GM18519 (cell line): ENCODE measurements at regions not wholly inside any gene's neighbourhood (a gene's known extent, or its start where the extent isn't known, plus 50 kb on each side); places are given as distances from the start of the nearest gene placed in this dataset.
A peak's percentile ranks its signal among the peaks of the same experiment; 100 is the strongest.
"Not testable (repeated sequence)": the region's sequence is repeated elsewhere in the genome, so short reads cannot be mapped to it uniquely, and the experiment has no call there.

ENCODE experiments used
- ATAC-seq: cut with Tn5 transposase; IDR thresholded peaks from one replicate; pipeline ENCODE4 v1.9.1; 2021; ENCODE audit warnings: mild to moderate bottlenecking, moderate library complexity; ENCODE audit not compliant: unreplicated experiment, low FRiP score

DNA sequence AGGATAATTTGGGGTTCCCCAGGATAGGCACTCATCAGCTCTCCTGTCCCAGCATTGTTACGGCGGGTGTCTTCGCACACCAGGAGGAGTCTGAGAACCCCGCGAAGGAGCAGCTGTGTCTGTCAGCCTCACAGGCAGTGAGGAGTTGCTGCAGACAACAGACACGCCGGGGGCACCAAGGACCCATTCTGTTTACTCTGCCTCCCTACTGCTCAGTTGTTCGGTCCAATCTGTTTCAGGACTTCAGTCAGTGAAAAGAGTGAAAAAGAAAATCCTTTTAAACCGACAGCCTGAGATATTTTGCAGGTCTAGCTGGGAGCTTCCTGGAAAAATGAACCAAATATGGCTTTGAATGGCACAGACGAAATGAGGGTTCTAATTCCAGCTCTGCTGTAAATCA lies 288.4 kb downstream of the OMA1 start:
- no peak for ATAC-seq

DNA sequence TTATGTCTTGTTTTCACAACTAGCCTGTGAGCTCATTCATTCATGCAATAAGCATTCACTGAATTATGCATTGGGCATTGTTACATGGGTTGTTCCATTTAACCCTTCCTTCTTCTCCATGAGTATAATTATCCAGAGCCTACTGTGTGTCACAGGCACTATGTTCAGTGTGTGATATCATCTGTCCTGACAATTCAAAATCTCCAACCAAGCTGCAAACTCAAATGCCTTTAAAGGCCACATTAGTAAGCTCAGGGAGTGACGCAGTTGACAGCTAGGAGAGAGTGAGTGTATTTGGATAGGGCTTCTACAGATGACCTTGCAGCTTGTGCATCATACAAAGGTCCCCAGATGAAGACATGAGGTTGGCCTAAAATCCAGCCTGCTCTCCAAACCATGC lies 289.5 kb downstream of the OMA1 start:
- no peak for ATAC-seq

DNA sequence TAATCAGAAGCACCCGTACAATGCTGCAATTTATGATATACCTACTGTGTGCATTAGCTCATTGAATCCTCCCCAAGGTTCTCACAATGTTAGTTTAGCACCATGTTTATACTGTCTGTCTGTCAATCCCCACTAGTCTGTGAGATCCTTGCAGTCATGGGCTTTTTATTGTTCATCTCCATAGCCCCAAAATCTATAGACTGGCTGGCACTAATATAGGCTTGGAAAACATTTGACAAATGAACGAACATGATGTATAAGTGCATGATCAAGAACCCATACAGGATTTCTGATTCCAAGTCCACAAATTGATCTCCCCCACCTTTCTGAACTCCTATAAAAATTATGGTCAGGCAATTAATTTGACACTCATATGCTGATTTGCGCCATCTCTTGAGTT lies 290.0 kb downstream of the OMA1 start:
- ATAC-seq, result no peak

DNA sequence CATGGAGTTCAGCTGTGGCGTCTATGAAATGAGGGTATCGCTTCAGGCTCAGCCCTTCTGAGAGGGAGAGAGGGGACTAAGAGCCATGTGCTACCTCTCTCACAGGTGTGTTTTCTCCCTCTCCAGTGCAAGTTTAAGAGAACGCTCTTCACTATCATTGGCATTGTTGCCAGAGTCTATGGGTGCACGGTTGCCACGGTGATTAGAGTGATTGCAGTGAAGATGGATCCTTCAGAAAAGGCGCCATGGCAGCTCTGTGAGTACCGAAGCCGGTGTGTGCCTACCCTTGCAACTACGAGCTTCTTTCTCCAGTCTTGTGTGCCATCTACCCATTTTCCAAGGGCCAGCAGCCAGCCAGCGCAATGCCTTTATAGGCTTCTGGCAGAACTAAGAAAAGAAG lies 290.5 kb downstream of the OMA1 start:
- ATAC-seq, result no peak

DNA sequence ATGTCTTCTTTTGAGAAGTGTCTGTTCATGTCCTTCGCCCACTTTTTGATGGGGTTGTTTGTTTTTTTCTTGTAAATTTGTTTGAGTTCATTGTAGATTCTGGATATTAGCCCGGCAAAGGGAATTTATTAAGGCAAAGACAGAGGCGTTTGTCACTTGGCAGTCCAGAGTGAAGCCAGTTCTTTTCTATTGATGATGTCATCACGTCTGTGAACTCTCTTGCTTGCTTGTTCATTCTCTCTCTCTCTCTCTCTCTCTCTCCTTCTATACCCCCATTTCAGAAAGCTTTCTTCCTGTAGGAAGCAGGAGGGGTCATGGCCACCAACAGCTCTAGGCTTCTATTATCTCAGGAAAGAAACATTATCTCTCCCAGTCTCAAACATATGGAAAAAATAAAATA lies 291.3 kb downstream of the OMA1 start:
- no peak for ATAC-seq

DNA sequence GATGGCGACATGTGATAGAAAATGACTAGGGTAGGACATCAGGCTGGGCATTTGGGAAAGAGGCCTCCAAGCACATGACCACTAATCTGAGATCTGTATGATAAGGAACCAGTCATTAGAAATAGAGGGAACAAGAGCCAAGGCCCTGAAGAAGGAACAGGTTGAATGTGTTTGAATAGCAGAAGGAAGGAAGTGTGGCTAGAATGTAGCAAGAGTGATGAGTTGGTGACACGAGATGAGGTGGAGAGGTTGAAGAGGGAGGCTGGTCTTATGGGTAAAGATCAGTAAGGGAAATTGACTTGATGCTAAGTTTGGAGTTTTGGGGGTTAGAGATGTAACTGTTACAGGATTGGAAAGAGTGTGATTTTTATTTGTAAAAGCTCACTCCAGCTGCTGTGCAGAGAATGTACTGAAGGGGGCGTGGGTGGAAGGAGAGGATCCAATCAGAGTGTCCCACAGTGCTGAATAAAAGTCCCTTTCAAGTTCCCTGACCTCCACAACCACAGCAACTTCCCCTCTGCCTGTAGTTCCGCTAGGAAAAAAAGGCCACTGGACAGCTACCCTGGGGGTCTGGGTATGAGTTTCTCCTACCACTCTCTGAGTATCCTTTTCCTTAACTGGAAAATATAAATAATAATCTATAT lies 295.0 kb downstream of the OMA1 start:
- ATAC-seq, result no peak

DNA sequence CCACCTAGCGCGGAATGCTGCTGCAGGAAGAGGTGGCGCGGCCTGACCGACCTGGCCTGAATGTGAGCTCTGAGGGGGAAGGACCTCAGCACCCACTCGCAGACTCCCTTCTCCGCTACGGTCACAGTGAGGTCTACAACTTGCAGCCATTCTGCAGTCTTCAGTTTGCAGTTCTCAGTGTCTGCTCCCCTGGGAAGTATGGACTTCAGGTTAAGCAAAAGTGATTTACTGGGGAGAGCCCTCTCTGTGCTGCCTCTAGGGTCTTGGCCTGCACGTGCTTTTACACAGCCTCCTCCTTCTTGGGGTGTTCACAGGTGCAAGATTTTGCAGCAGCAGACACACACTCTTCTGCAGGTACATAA lies 296.0 kb downstream of the OMA1 start:
- no peak for ATAC-seq

DNA sequence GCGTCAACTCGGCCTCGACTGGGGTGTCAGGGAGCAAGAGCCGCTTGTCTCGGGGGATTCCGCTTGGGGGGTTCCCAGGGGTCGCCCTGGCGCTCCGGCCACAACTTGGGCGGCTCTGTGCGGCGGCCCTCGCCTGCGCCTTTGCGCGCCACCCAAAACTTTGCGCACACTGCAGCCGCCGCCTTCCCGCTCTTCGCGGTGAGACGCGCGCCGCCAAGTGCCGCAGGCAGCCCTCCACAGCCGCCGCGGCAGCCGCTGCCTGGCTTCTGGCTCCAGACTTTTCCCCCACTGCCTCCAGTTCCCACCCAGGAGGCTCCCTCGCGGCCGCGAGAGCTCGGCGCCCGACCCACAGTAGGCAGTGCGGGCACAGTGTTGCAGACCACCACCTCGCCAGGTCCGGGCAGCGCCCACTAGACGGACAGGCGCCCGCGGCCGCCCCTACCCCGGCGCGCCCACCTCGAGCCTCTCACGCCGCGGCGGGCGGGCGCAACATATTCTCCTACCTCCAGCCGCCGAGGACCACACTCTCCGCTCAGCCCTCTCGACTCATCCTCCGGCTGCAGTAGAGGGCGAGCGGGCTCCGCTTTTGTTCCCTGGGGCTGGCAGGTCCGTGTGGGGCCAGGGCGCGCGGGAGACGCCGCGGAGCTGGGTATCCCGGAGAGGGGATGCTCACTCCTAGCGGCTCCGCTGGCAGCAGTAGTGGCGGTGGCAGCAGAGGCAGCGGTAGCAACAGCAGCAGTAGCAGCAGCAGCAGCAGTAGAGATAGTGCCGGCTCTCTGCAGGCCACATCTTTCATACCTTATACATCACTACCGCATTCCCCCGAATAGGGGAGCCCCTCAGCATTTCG lies 296.6 kb downstream of the OMA1 start:
- ATAC-seq, result peak; percentile 62

DNA sequence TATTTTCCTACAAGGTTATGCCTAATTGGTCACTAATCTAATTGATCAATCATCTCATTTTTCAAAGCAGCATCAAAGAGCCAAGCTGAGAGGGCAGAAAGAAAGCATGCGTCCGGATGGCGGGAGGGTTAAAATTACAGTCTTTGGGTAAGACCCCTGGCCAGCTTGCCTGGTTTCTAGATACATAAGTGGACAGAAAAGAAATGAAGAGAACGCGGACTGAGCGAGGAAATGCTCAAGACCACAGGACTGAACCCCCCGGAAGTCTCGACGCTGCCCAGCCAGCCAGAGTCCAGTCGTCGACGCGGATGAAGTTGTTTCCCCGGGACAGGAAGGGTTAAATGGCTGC lies 297.2 kb downstream of the OMA1 start:
- ATAC-seq, result no peak

DNA sequence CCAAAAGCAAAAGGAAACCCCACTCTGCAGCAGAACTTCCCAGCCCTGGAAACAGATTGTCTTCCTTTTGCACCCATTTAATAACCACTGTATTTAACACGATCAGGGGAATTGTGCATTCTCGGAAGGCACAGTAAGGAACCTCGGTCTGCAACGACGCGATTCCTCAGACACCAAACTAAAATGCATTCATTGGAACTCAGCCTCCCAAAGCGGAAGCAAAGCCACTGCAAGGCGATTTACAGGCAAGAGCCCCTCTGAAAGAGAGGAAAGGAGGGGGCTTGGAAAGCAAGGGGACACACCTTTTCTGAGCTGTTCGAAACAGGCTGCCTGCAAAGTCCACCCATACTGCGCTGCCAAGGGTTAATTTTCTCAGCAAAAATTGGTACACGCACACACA lies 297.7 kb downstream of the OMA1 start:
- no peak for ATAC-seq

DNA sequence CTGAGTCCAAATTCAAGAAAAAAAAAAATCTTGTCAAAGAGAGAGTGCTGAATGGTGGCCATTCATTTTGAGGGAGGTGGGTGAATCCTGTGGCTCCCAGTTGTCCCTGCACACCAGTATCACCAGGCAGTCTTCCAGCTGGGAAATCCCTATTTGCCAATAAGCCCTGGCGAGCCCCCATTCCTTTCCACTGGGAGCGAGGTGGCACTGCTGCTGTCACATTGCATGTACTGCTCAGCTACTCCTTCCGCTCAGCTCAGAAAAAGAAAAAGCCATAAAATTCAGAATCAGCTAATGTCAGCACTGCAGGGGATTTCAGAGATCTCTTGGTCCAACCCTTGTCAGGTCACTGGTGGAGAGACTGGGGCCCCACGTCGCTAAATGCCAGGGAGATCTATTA lies 298.5 kb downstream of the OMA1 start:
- no peak for ATAC-seq

DNA sequence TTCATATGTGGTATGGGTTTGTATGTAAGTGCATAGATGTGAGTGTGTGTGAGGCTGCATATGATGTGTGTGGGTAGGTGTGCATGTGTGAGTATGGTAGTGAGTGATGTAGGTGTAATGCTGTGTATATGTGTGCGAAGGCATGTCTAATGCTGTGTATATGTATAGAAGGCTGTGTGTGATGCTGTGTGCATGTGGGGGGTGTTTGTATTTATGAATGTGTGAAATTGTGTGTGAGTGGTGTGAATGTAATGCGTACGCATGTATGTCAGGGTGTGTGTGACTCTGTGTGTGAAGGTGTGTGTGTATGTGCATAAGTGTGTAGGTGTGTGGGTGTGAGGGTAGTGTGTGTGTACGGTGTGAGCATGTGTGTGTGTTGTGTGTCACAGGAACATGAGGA lies 300.0 kb downstream of the OMA1 start:
- no peak for ATAC-seq

DNA sequence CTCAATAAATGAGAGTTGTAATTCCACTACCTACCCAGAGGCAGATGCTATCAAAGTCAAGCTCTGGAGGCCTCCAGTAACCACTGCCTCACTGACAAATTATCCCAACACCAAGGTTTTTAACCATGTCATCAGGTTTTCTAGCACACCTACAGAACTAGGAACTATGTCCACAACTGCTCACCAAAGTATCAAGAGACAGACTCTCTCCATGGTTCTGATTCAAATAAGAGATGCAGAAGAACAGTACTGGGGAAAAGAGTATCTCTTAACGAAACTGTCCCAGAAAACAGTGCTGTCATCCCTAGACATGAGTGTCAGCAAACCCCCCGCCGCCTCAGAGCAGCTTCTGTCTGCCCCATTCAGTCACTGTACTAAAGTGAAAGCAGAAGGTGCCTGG lies 301.7 kb downstream of the OMA1 start:
- no peak for ATAC-seq

DNA sequence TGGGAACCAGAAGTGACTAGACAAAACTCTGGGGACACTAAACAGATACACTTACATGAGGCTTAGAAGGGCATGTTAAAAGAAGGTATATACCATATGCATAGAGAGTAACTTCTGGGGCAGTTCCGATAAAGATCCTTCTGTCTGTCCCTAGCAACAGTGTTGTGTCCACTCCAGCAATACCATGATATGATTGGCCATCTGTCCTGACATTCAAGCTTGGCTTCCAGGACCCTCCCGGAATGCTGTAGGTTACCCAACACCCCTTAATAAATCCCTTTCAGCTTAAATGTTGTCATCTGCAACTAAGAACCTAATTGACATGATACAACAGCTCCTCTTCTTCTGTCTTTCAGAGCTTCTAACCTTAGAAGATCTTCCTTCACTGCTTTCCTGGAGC lies 307.7 kb downstream of the OMA1 start:
- ATAC-seq, result no peak

DNA sequence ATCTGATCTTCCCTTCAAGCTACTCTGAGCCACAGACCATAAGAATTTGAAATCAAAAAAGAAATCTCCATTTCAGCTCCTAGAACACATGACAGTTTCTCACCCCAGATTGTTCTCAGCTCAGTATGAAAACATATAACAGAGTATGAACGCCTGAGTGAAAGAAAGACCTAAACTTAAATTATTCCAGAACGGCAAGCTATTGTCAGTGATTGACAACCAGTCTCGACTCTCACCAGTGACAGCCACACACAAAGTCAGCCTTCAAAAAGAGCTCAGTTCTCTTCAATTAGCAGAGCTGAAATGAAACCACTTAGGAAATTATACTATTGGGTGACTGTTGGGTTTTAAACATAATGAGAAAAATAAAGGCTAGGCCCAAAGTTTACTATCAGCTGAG lies 312.8 kb downstream of the OMA1 start:
- no peak for ATAC-seq

DNA sequence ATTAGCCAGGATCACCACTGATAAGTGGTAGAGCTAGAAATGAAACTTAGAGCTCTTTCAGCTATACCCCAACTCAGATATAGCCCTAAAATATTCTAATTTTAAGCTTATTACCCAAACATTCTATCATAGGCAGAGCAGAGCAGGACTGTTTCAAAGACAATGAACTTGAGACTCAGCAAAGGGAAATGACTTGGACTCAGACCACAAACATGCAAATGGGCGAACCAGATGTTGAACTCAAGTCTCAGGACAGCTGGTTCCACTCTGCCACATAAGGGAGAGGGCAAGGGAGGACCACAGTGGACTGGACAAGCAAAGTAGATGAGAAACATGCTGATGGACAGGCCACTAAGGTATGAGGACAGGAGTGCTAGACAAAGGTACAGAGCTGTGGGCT lies 315.3 kb downstream of the OMA1 start:
- ATAC-seq, result no peak

DNA sequence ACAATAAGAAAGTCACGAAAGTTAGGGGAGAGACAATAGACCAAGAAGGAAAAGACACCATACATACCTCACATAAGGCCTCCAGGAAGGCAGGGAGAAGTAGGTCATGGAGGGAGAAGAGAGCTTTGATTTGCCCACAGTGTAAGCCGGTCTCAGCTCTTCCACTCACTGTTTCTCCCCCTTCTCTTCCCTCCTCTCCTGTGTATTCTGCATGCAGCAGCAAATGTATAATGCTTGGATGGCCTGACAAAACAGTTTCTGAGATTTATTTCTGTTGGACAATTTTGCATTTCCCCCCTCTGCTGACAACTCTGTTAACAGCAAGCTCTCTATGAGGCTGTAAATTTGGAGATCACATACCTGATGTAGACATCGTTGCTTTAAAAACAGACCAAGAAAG lies 318.9 kb downstream of the OMA1 start:
- ATAC-seq, result no peak

DNA sequence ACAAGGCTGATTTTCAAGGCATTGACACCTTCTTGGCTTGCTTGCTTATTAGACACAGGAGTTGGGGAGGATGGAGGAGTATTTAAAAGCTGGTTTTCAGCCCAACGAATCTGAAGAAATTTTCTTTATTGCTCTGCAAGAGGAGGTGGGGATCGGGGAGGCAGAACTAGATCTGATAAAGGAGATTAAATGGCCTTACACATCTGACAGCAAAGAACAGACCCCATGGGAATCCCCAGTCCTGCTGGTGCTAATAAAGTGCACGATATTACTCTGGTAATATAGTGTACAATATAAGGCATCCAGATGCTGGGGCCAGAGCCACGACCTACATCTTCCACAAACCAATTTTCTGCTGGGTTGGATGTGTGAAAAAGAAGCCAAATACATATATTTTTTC lies 323.0 kb downstream of the OMA1 start:
- no peak for ATAC-seq

DNA sequence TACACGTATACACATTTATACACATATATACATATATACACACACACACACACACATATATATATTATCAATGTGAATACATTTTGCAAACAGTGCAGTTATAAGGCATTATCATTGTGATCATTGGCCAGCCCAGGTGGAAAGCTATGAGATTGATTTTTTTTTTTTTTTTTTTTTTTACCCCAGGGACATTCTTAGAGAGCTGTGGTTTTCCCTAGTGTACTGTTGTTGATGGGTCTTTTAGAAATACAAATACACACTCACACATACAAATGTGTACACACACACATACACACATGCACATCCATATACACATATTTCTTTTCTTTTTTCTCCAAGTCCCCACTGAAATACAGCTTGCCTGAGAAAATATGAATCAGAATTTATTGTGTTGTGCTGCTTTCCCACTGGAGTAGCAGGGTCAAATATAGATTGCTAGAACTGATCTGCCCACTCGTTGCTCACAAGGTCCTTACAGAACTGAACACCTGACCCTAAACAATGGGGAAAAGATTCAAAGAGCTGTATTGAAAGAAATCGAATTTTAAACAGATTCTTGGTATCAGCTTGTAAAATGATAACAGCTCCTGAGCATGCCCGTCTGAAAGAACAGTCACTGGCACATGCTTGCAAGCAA lies 325.6 kb downstream of the OMA1 start:
- no peak for ATAC-seq

DNA sequence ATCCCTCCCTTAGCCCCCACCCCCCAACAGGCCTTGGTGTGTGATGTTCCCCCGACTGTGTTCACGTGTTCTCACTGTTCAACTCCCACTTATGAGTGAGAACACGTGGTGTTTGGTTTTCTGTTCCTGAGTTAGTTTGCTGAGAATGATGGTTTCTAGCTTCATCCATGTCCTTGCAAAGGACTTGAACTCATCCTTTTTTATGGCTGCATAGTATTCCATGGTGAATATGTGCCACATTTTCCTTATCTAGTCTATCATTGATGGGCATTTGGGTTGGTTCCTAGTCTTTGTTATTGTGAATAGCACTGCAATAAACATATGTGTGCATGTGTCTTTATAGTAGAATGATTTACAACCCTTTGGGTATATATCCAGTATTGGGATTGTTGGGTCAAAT lies 330.4 kb downstream of the OMA1 start:
- not testable (repeated sequence) for ATAC-seq

DNA sequence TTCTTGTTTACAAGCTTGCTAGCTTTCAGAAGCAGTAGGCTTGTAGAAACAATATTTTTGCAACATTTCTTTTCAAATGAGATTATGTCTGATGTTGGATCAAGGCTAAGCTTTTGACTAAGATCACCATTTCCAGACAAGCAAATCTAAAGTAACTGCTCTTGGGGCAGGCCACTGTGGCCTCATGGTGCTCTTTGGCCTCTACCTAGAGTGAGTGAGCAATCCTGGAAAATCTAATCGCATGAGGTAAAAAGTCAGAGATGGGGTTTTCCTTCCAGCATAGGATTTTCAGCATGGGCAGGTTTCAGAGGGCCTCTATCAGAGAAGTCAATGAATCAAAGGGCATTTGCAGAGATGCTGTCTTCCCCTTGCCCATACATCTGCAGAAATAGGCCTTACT lies 331.9 kb downstream of the OMA1 start:
- no peak for ATAC-seq

DNA sequence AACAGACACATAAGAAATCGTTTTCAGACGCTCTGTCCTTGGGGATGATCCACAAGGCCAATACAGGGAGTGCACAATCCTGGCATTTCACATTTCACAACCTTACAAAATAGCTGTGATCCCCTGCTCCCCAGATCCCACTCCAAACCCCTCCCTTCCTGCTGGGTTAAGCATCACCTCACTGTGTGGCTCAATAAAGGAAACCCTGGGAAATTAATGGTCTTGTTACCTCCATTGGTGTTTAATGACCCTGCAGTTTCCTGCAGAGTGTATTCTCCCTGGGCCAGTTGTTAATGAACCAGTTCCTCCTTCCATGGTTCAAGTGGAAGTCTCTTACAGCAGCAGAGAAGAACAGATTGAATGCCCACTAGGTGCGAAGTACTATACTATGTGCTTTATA lies 334.7 kb downstream of the OMA1 start:
- ATAC-seq, result no peak
